ENCODE measurements at regions not wholly inside any gene's neighbourhood (a gene's known extent, or its start where the extent isn't known, plus 50 kb on each side); places are given as distances from the start of the nearest gene placed in this dataset.

GRCh38 chrX:10831716-10832502 lies 211.5 kb upstream of the MID1 start:
- H3K27ac ChIP-seq = no peak overlapping the region
- no peak for DNase-seq (ENCODE audit: low spot score)
- H3K4me3 ChIP-seq = no peak overlapping the region
- no peak for TF ChIP-seq CTCF (IDR thresholded peaks at IDR 0.05)

GRCh38 chrX:10833299-10834169 lies 213.1 kb upstream of the MID1 start:
- TF ChIP-seq CTCF (IDR thresholded peaks at IDR 0.05) = no peak
- H3K27ac ChIP-seq = no peak overlapping the region
- no peak for DNase-seq (ENCODE audit: low spot score)
- peak overlapping the region; percentile 19 for H3K4me3 ChIP-seq

GRCh38 chrX:10841579-10841978 lies 221.2 kb upstream of the MID1 start:
- Histone ChIP-seq H3K4me3 (no peak overlapping the region), H3K27ac (no peak overlapping the region)
- TF ChIP-seq CTCF (IDR thresholded peaks at IDR 0.05) = no peak
- no peak for DNase-seq (ENCODE audit: low spot score)

GRCh38 chrX:10842646-10843045 lies 222.3 kb upstream of the MID1 start:
- no peak for TF ChIP-seq CTCF (IDR thresholded peaks at IDR 0.05)
- Histone ChIP-seq H3K4me3 (no peak overlapping the region), H3K27ac (no peak overlapping the region)
- no peak for DNase-seq (ENCODE audit: low spot score)

- H3K4me3 ChIP-seq = no peak overlapping the region
- no peak for TF ChIP-seq CTCF (IDR thresholded peaks at IDR 0.05)
- no peak overlapping the region for H3K27ac ChIP-seq
- no peak for DNase-seq (ENCODE audit: low spot score)
These were observed 226.9 kb upstream of the MID1 start for GRCh38 chrX:10847333-10847732.

- TF ChIP-seq CTCF (IDR thresholded peaks at IDR 0.05) = no peak
- no peak overlapping the region for H3K4me3 ChIP-seq
- peak overlapping the region in 1 of 2 donors; percentile 23 for H3K27ac ChIP-seq
- no peak for DNase-seq (ENCODE audit: low spot score)
These were observed 231.4 kb upstream of the MID1 start for GRCh38 chrX:10851809-10852208.
